G401 (cell line): ENCODE measurements at regions not wholly inside any gene's neighbourhood (a gene's known extent, or its start where the extent isn't known, plus 50 kb on each side); places are given as distances from the start of the nearest gene placed in this dataset.
"Not testable (repeated sequence)": the region's sequence is repeated elsewhere in the genome, so short reads cannot be mapped to it uniquely, and the experiment has no call there.

Experiments
- DNase-seq: peaks from one replicate; pipeline ENCODE4 v3.0.0-alpha.2; 2015; ENCODE audit warnings: low spot score
- in situ Hi-C: cut with HindIII; loops from 2 replicates; pipeline ENCODE4 v1.10.0; 2016; ENCODE audit warnings: low sequenced_read_pairs, mixed read lengths

- in situ Hi-C loops = no loop called here
- no peak for DNase-seq
Measured at GRCh38 chr16:73415286-73415685, 367.4 kb upstream of the ZFHX3 start.

- no peak for DNase-seq
- in situ Hi-C loops = no loop called here
Measured at GRCh38 chr16:73414638-73415037, 366.7 kb upstream of the ZFHX3 start.

GRCh38 chr16:73413830-73414190, 365.9 kb upstream of the ZFHX3 start:
- in situ Hi-C loops = no loop called here
- DNase-seq = no peak

- DNase-seq = no peak
- in situ Hi-C loops = no loop called here
Measured at GRCh38 chr16:73413091-73413829, 365.3 kb upstream of the ZFHX3 start.

- DNase-seq = no peak
Measured at GRCh38 chr16:73412416-73412815, 364.5 kb upstream of the ZFHX3 start.

GRCh38 chr16:73408716-73409115, 360.8 kb upstream of the ZFHX3 start:
- DNase-seq = no peak
- in situ Hi-C loops = no loop called here

More at GRCh38 chr16:73412416-73412815, 364.5 kb upstream of the ZFHX3 start:
- in situ Hi-C loops = no loop called here

GRCh38 chr16:73408311-73408710, 360.4 kb upstream of the ZFHX3 start:
- in situ Hi-C loops = no loop called here

GRCh38 chr16:73405851-73406250, 357.9 kb upstream of the ZFHX3 start:
- in situ Hi-C loops = no loop called here
- no peak for DNase-seq

More at GRCh38 chr16:73408311-73408710, 360.4 kb upstream of the ZFHX3 start:
- DNase-seq = no peak

- in situ Hi-C loops = no loop called here
Measured at GRCh38 chr16:73404001-73404400, 356.1 kb upstream of the ZFHX3 start.

GRCh38 chr16:73403291-73403690, 355.4 kb upstream of the ZFHX3 start:
- in situ Hi-C loops = no loop called here

More at GRCh38 chr16:73404001-73404400, 356.1 kb upstream of the ZFHX3 start:
- DNase-seq = no peak

GRCh38 chr16:73400951-73401350, 353.0 kb upstream of the ZFHX3 start:
- no peak for DNase-seq
- in situ Hi-C loops = no loop called here

More at GRCh38 chr16:73403291-73403690, 355.4 kb upstream of the ZFHX3 start:
- no peak for DNase-seq

GRCh38 chr16:73399997-73400396, 352.1 kb upstream of the ZFHX3 start:
- in situ Hi-C loops = no loop called here
- no peak for DNase-seq

GRCh38 chr16:73399486-73399885, 351.6 kb upstream of the ZFHX3 start:
- no peak for DNase-seq
- in situ Hi-C loops = no loop called here

GRCh38 chr16:73398604-73399003, 350.7 kb upstream of the ZFHX3 start:
- in situ Hi-C loops, DNase-seq: not testable (repeated sequence)

GRCh38 chr16:73396556-73396955, 348.6 kb upstream of the ZFHX3 start:
- in situ Hi-C loops = no loop called here
- no peak for DNase-seq

- in situ Hi-C loops = no loop called here
- no peak for DNase-seq
Measured at GRCh38 chr16:73390936-73391335, 343.0 kb upstream of the ZFHX3 start.

GRCh38 chr16:73390491-73390890, 342.6 kb upstream of the ZFHX3 start:
- no peak for DNase-seq
- in situ Hi-C loops = no loop called here

- in situ Hi-C loops = no loop called here
- no peak for DNase-seq
Measured at GRCh38 chr16:73389085-73389484, 341.2 kb upstream of the ZFHX3 start.

GRCh38 chr16:73387979-73388378, 340.1 kb upstream of the ZFHX3 start:
- in situ Hi-C loops = no loop called here
- DNase-seq = no peak

GRCh38 chr16:73385696-73386095, 337.8 kb upstream of the ZFHX3 start:
- DNase-seq = no peak
- in situ Hi-C loops = no loop called here

- no peak for DNase-seq
- in situ Hi-C loops = no loop called here
Measured at GRCh38 chr16:73384506-73385089, 336.7 kb upstream of the ZFHX3 start.
